ENCODE measurements at regions not wholly inside any gene's neighbourhood (a gene's known extent, or its start where the extent isn't known, plus 50 kb on each side); places are given as distances from the start of the nearest gene placed in this dataset.
"Not testable (repeated sequence)": the region's sequence is repeated elsewhere in the genome, so short reads cannot be mapped to it uniquely, and the experiment has no call there.

DNA sequence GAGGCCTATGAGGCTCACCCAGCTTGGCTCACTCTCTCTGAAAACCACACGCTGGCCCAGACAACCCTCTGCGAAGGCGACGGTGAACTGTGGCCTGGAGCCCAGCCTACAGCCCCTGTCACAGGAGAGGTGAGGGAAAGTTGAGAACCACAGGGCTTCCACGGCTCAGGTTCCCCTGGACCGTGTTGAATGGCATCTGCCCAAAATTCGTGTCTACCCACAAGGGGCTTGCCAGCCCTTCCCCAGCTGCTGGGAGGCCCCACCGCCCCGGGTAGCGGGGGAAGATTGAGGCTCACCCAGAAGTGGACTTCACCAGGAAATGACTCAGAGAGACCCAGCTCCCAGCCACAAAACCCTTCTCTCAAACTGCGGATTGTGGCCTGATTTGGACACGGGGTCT lies 197.1 kb downstream of the CTTN start:
- DNase-seq: no peak

DNA sequence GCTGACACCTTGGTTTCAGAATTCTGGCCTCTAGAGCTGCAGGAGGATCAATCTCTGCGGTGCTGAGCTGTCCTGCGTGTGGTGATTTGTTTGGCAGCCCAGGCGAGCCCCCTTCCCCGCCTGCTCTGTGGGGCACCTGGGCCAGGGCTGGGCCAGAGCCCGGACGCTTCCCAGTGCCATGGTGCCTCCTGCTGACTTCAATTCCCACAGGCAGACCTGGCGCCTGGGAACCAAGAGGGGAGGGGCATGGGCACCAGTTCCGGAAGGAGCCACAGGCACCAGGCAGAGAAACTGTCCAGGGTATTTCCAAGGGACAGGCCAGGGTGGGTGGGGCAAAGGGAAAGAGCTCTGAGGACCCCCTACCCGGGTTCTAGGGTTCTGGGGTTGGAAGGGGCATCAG lies 197.8 kb downstream of the CTTN start:
- DNase-seq: no peak

DNA sequence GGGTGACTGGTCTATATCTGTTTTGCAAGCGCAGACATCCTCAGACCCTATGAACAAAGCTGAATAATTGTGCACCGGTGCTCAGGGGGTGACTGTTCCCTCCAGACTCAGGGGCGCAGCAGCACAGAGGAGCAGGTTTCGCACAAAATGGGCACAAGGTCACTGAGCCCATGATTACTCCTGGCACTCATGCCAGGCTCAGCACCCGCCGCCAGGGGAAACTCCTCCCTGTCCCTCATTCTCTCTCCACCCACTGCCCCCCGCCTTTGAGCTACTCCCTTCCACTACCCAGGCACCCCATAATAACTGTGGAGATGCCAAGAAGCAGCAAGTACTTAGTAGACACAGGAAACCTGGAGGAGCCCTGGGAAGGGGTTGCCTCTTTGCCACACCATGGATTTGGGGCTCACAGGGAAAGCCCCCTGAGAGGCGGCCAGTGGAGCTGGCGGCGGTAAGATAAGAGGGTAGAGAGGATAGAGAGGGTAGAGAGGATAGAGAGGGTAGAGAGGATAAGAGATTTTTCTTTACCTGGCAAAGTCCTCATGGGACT lies 198.8 kb downstream of the CTTN start:
- no peak for DNase-seq

DNA sequence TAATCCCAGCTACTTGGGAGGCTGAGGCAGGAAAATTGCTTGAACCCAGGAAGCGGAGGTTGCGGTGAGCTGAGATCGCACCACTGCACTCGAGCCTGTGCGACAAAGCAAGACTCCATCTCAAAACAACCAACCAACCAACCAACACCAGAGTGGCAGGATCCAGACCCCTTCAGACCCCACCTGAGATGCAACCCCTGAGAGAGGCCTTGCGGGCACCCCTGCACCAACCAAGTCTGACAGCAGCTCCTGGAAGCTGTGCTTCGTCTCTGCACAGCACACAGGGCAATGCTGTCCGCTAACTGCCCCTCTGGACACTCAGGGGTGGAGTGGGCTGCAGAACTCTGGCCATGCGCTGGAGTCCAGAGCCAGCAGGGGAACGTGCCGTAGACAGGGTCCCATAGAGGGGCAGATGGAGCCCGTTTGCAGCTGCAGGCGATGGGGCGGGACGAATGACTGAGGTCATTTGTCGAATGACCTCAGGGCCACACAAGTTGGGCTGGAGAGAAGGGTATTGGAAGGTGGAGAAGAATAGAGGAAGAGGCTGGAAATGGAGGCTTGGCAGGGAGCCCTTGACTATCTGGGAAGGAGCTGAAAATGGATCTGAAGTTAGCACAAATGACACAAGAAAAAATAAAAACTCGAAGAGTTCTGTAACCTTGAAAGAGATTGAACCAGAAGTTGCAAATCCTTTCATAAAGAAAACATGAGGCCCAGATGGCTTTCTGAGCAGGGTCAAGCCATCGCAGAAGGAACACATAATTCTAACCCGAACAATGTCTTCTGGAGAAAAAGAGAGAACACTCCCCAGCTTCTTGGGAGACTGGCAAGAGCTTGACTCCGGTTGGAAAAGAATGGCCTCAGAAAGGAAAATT lies 199.7 kb downstream of the CTTN start:
- DNase-seq: no peak

DNA sequence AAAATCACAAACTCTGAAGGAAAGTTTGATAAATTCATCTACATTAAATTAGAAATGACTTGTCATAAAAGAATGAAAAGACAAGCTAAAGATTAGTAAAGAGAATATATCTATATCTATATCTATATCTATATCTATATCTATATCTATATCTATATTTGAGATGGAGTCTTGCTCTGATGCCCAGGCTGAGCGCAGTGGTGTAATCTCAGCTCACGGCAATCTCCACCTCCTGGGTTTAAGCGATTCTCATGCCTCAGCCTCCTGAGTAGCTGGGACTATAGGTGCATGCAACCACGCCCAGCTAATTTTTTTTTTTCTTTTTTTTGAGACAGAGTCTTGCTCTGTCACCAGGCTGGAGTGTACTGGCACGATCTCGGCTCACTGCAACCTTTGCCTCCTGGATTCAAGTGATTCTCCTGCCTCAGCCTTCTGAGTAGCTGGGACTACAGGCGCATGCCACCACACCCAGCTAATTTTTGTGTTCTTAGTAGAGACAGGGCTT lies 202.6 kb downstream of the CTTN start:
- not testable (repeated sequence) for DNase-seq

DNA sequence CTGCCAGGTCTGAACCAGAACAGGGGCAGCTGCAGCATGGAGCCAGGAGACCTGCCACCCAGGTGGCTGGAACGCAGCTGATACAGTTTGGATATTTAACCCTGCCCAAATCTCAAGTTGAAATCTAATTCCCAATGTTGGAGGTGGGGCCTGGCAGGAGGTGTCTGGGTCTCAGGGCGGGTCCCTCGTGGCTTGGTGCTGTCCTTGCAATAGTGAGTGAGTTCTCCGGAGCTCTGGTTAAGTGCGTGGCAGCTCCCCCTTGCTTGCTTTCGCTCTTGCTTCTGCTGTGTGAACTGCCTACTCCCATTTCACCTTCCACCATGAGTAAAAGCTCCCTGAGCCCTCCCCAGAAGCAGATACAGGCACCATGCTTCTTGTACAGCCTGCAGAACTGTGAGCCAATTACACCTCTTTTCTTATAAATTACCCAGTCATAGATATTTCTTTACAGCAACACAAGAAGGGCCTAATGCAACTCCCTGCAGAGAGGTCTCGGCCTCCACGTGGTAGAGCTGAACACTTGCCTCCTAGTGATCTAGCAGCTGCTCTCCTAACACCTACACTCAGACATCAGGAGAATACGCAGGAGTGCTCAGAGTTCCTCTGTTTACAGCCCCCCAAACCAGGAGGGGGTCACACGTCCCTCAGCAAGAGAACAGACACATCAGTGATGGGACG lies 203.7 kb downstream of the CTTN start:
- DNase-seq: no peak

DNA sequence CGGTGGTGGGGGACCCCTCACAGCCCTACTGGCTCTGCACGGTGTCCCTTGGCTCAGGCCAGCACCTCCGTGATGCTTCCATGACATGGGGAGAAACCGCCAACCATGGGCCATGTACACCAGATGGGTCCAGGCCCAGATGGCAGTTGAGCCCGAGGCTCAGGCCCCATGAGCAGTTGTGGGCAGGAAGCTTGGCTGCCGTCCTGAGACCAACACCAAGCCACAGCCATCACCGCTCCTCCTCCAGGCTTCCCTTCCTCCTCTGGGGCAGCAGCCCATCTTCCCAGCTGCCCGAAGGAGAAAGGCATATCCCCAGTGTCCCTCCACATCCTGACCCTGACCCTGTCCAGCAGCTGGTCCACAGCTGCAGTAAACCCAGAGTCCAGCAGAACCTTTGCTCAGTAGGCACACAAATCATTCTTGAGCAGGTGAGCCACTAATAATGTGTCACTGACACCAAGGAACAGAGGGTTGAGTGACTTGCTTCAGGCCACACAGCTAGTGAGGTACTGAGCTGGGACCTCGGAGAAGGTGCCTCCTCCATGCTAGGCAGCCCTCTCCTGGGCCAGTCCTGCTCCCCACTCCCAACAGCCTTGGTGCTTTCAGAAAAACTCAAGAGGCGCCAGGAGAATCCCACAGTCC lies 204.9 kb downstream of the CTTN start:
- DNase-seq: no peak

DNA sequence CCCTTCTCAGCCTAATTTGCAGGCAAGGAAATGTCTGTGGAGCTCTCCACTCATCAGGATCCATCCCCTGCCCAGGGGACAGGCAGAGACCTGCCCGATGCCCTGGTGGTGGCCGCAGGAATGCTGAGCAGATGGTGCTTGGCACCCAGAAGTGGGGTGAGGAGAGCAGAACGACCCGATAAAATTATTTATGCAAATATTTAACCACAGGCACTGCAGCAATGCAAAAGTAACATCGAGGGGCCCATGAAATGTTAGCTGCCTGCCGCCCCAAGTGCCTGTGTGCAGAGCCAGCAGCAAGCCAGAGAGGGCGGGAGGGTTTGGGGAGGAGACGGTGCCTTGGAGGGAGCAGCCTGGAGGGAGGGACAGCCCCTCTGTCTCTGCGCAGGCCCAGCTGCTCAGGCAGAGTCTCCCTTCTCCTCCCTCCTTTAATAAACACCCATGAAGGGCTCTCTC lies 205.5 kb downstream of the CTTN start:
- DNase-seq: no peak

DNA sequence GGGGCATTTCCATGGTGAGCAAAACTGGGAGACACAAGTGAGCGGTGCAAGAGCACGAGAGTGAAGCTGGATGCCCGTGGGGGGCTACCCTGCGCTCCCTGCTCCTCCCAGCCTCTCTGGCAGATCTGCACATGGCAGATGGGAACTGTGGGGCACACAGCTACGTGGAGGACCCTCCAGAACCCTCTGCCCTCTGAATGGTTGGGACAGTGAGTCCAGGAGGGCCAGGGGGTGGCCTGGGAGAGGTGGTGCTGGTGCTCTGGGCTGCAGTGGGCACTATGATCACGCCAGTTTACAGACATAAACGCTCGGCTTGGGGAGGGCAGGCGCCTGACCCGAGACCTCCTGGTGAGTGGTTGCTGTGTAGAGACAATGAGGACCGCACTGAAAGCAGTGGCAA lies 205.9 kb downstream of the CTTN start:
- no peak for DNase-seq

DNA sequence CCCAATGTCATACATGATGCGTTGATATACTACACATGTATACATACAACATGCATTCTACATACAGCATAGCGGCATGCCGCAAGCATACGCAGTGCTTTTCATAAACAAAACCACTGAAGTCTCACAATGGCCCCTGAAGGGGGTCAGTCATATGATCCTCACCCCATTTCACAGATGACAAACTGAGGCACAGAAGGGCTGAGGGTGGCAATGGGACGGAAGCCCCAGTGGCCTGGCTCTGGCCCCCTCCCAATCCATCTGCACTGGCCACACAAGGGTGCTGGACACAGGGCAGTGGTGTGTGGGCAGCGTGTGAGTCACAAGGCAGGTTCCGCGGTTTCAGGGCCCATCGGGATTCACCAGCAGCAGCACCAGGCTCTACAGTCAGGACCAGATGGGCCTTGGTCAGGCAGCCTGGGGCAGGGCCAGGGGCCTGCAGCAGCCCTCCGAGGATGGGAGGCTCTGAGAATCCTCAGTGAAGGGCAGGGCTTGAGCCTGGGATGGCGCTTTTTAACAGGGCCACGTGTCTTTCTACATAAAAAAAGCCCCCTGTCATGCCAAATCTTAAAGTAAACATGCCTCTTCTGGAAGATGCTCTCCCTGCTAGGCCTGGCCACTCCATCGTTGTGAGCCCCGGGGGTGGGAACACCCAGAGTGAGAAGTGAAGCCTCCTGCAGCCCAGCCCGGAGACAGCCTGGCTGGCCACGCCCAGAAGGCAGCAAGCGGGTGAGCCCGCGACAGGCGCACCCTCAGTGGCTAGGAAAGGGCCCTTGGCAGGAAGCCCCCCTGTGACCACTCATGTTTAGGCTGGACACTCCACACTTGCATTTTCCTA lies 206.5 kb downstream of the CTTN start:
- no peak for DNase-seq

DNA sequence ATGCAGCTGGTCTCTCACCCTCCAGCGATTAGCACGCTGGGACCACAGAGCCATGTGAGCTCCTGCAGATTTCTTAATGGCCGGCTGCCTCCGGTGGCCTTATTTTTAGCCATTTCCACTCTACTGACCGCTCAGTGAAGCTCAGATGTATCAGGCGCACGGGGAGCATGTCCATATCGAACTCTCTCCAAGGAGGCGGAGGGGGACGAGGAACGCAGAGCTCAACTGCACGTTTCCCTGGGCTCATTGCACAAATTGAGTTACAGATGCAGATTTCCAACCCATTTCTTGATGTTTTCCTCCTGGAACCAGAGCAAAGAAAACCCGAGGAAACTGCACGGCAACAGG lies 207.1 kb downstream of the CTTN start:
- DNase-seq: no peak

DNA sequence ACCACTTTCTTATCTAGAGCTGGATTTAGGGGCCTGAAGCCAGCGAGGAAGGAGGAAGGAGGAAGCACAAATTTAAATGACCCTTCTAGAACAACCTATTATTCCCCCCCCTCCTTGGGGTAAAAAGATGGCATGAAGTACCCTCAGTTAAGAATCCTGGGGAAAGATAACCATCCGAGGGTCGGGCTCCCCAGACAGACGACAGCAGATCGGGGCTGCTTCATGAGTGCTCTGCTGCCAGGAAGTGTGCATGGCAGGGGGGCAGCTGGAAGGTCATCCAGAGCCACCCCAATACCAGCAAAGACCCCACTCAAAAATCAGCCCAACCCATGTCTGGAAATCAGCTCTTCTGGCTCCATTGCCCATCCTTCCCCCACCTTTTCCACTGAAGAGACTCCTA lies 207.5 kb downstream of the CTTN start:
- no peak for DNase-seq

DNA sequence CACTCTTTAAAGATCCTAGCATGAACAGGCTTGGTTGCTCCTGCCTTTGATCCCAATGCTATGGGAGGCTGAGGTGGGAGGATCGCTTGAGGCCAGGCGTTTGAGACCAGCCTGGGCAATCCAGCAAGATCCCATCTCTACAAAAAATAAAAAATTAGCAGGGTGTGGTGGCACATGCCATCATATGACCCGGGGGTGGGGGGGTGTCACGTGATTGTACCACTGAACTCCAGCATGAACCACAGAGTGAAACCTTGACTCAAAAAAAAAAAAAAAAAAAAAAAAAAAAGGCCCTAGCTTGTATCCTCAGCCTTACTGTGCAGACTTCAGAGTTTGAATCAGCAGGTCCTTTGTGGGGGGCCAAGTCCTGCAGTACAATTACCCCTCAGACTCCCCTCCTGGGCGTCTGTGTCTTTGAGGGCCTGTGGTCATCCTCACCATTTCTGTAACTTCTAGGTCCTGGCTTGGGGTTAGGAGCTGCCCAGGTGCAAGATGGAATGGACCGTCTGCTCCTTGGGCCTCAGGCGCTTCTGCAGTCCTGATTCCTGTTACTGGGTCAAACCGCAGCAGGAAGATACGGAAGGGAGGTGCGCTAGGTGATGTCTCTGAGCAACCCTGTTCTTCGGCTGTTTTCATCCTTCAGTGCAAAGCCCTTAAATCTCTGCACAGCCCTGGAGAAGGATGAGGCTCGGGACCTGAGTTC lies 208.1 kb downstream of the CTTN start:
- DNase-seq: no peak

DNA sequence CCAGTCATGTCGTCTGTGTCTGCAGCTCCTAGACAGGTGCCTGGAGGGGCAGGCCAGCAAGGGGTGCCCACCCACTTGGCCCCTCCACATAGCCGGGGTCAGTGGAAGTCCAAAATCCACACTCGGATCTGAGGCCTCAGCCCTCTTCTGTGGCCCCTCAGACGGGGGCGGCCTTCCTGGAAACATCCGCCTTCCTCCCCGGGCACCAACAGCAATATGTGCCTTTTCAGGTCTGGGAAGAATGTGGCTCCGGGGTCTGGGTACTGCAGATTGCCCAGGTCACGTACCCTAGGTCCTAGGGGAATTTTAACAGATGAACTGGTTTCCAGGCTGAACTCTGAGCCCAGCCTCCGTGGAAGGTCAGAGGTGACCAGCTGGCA lies 208.6 kb downstream of the CTTN start:
- no peak for DNase-seq

DNA sequence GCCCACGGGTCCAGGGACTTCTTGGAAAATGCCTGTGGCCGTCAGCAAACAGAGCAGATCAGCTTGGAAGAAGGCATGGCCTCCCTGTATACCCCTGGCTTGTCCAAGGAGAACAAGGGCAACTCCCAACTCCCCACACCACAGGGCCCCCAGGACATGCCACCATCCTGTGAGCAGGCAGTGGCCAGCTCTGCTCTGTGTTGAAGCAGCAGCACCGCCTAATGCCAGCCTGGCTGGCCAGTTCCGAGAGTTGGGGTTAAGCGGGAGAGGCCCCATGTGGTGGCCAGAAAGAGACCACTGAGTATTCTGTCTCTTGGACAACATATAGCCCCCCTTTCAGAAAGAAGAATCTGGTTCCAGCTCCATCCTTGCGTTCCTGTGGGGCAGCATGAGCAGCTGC lies 209.2 kb downstream of the CTTN start:
- DNase-seq: no peak

DNA sequence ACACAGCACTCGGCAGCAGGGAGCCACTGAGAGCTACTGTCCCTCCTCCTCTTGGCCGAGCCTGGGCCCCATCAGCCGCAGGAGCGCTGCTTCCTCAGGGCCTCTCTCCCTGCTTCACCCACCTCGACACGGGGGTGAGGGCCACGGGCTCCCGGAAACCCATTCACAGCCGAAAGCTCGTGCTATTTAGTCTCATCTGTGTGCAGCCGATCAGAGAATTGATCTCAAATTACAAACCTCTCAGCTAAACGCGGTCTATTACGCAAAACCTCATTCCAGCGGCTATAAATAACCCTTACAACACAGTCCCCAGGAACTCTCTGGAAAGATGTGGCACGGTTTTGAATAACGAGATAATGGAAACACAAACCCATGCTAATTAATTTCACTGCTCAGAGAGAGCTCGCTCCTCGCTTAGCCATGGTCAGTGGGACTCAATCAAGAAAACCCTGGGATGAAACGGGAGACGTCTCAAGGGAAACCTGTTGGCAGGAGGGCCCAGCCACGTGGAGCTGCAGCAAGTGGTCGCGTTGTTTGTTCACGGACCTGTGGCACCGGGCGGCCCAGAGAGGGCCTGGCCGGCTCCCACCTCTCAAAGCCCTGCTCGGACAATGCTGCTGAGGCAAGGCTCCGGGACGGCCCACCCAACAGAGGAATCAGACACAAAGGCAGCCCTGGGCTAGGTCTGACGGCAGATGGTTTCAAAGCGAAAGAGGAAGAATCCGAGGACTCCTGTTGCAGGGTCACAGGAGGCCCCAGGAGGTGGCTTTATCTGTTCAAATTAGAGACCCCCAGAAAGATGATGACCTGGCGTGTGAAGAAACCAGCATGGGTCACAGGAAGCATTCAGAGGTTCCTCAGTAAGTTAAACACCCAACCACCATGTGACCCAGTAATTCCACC lies 210.5 kb downstream of the CTTN start:
- no peak for DNase-seq

DNA sequence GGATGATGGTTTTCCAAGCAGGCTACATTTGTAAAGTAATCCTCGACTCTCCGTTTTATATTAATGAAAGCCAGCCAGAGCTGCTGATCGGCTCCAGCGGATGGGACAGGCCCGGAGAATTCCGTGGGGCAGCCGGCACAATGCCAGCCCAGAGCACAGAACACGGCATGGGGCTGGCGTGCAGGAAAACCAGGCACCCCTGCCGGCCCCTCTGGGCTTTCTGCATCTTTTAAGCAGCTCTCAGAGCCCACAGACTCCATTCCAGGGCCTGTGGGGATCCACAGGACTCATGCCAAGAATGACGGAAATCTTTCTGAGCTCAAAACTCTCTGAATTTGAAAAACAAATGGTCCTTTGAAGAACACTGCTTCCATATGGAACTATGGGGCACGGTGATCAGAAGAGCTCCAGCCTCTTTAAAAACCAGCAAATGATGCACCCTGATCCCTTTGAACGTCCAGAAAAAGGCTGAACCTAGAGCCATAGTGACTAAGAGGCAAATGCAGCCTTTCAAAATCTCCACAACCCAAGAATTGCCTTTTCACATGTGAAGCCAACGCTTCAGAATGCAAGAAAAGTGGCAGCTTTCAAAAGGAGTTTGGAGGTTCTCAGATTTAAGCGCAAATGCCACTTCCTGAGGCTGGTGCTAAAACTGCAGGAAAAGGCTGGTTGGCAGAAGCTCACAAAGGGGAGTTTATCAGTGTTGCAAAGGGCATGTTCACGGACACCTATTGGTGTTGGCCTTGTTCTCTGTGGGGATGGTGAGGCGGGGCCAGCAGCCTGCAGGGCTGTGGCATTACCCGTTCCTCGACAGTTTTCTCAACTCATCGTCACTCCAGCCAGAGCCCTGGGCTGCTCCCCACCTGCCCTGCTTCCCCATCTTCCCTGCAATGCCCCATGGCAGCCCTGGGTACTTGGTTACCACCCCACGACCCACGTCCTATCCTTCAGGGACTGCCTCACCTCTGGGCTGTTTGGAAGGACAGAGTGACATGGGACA lies 212.5 kb downstream of the CTTN start:
- no peak for DNase-seq

DNA sequence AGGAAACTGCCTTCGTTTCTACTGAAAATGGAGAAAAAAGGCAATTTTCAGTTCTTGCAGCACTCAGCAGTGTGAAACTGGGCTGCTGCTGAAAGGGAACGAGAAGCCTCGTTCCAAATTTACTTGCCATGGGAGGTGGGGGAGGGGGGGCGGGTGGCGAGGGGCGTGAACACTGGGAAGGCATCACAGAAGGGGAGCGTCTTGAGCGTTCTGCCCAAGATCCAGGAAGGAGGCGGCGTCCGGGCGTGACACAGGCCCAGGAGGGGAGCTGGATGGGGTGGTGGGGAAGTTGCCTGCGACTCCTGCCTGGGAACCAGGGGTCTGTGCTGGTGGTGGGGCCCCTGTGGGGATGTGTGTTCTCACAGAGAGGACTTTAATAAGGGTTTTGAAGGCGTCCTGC lies 213.5 kb downstream of the CTTN start:
- DNase-seq: no peak

DNA sequence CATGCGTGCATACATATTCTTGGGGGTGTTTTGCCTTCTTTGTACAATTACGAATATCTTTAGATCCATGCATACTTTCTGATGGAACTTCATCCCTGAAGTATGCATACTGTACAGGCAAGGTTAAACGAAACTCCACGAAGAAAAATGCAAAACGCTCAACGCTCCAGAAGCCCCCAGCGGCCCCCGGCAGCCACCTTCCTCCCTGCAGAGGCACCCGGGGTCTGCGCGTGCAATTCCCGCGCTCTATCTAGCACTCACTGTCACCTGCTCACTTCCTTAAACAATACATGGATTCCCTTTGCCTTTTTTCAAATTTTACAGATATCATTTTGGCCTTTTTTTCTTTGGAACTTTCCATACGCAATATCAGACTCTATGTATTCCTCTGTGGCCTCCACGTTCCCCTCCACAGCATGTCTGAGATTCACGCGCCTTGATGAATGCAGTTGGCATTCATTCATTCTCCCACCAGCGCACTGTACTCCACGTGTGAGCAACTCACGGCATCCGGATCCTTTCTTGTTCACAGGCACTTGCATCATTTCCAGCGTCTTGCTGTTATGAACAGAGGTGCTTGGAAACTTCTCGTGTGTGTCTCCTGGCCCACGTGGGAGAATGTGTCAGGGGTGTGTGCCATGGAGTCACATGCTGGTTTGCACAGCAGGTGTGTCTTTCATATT lies 214.3 kb downstream of the CTTN start:
- no peak for DNase-seq

All from stimulated activated CD4-positive, alpha-beta T cell treated with anti-CD3 and anti-CD28 coated beads, Interleukin-2, amount 100 ng/mL, for 48 hours (primary cell).